Hematopoietic multipotent progenitor cell treated with erythropoietin and hydrocortisone succinate and interleukin-3 and kit ligand, for 8 days (in vitro differentiated cells): ENCODE measurements at regions not wholly inside any gene's neighbourhood (a gene's known extent, or its start where the extent isn't known, plus 50 kb on each side); places are given as distances from the start of the nearest gene placed in this dataset.

ENCODE experiments used
- DNase-seq: peaks from one replicate; pipeline ENCODE4 v3.0.0-alpha.2; 2015

DNA sequence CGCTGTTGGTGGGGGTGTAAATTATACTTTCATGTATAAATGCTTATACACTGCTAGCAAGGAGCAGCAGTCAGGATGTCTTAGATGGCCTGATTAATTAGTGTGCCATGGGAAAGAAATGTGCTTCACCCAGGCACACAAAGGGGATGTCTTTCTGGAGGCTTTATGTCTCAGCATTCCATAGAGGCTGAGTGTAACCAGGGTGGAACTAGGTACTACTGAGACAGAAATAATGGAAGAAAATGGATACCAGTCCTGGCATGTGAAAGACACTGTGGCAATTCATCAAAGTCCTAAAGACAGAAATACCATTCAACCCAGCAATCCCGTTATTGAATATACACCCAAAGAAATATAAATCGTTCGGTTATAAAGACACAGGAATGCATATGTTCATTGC is 52.5 kb downstream of the PF4 start:
- no peak for DNase-seq

DNA sequence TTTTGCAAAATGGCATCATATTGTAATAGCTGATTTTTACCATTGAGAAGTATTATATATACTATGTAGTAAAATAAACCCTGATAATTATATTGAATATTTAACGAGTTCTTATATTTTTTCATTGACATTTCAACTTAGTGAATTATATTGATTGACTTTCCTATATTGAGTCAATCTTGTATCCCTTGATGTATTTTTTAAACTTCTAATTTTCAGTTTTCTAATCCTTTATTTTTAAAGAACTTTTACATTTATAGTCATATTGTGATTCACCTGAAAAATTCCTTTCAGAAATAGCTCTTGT is 54.4 kb downstream of the CXCL1 start:
- DNase-seq, result no peak

DNA sequence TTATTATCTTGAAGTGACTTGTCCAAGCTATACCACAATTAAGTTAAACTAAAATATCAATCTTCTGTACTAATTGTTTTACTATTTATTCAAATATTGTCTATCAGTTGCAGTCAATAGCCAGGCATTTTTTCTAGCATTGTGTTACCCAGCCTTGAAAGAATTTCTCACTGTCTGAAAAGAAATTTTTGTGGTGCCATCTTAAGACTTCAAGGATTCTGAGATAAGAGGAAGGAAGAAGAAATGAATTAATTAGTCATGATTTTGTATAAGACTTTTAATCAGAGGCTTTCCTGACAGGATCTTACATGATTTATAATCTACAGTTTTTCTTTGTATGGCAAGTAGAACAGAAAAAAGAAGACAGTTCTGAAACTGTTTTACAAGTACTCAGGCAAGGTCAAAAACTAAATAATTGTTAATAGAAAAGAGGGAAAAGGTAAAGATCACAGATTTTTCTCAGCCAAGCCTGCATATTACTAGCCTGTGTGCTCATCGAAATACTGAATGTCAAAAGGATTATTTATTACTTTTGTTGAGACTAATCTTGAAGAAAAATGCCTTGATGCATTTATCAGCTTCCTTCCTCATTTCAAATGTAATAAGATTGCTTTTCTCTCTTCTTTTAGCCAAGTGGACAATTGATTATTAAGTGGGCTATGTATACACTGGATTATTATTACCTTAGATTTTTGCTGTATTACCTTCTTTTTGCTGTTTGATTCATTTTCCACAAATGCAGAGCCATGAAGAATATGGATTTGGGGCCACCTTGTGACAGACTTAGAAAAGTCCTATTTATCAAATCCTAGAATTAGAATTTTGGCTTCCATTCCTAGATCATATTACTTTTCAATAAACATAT is 53.8 kb downstream of the CXCL1 start:
- peak; percentile 52 for DNase-seq

DNA sequence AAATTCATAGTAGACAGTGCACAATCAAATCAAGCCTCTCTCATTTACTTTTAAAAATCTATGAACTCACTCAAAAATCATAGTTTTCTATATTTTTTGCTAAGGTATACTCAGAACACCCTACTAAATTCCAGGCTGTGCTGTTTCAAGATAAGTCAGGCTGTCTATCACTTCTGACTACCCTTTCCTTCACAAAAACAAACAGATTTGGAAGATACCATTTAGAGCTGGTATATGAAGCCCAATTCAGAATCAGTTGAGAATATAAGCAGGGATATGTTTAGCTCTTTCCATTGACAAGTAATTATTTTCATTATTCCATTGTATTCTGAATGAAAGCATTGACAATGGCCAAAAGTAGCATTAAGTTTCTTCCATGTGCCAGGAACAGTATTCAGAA is 53.1 kb downstream of the CXCL1 start:
- DNase-seq, result no peak
